H9 (cell line): ENCODE measurements at regions not wholly inside any gene's neighbourhood (a gene's known extent, or its start where the extent isn't known, plus 50 kb on each side); places are given as distances from the start of the nearest gene placed in this dataset.

ENCODE experiments used
- DNase-seq: peaks from one replicate; pipeline ENCODE4 v3.0.0-alpha.2; 2017
- H2AFZ ChIP-seq: one replicate; pipeline ENCODE4 v1.6.1; 2013; ENCODE audit warnings: mild to moderate bottlenecking, low read length, control low read depth, moderate library complexity
- H2AK5ac ChIP-seq: 2 replicates; pipeline ENCODE4 v1.6.1; 2013; ENCODE audit warnings: low read length, control low read depth, mixed read lengths; ENCODE audit not compliant: insufficient read length
- H2BK120ac ChIP-seq: one replicate; pipeline ENCODE4 v1.6.1; 2013; ENCODE audit warnings: low read depth, mild to moderate bottlenecking, low read length, control low read depth, inconsistent platforms; ENCODE audit not compliant: poor library complexity, severe bottlenecking
- H2BK12ac ChIP-seq: 2 replicates; pipeline ENCODE4 v1.6.1; 2013; ENCODE audit warnings: low read length, control low read depth, mixed read lengths, low read depth; ENCODE audit not compliant: insufficient read length
- H2BK15ac ChIP-seq: 2 replicates; pipeline ENCODE4 v1.6.1; 2013; ENCODE audit warnings: low read depth, low read length, control low read depth
- H2BK20ac ChIP-seq: one replicate; pipeline ENCODE4 v1.6.1; 2013; ENCODE audit warnings: low read depth, mild to moderate bottlenecking, low read length, control low read depth, inconsistent platforms; ENCODE audit not compliant: poor library complexity, severe bottlenecking
- H2BK5ac ChIP-seq: 2 replicates; pipeline ENCODE4 v1.6.1; 2013; ENCODE audit warnings: low read length, control low read depth, mixed read lengths; ENCODE audit not compliant: insufficient read length
- H3K14ac ChIP-seq: 2 replicates; pipeline ENCODE4 v1.6.1; 2013; ENCODE audit warnings: low read length, control low read depth; ENCODE audit not compliant: insufficient read depth
- H3K18ac ChIP-seq: 2 replicates; pipeline ENCODE4 v1.6.1; 2013; ENCODE audit warnings: low read depth, mild to moderate bottlenecking, mixed read lengths, low read length, control low read depth; ENCODE audit not compliant: insufficient read length
- H3K23ac ChIP-seq: 2 replicates; pipeline ENCODE4 v1.6.1; 2013; ENCODE audit warnings: low read length, control low read depth, mixed read lengths, low read depth; ENCODE audit not compliant: insufficient read length
- H3K23me2 ChIP-seq: 2 replicates; pipeline ENCODE4 v1.6.1; 2013; ENCODE audit warnings: low read depth, mild to moderate bottlenecking, mixed read lengths, low read length, control low read depth; ENCODE audit not compliant: insufficient read length, poor library complexity, severe bottlenecking
- H3K27ac ChIP-seq: 2 replicates; pipeline ENCODE4 v1.5.1; 2013; ENCODE audit warnings: low read length, control low read depth, mixed read lengths, low read depth; ENCODE audit not compliant: insufficient read length
- H3K27me3 ChIP-seq: 2 replicates; pipeline ENCODE4 v1.6.1; 2013; ENCODE audit warnings: low read length, control low read depth, inconsistent platforms; ENCODE audit not compliant: insufficient read depth
- H3K4ac ChIP-seq: 2 replicates; pipeline ENCODE4 v1.6.1; 2013; ENCODE audit warnings: low read depth, mild to moderate bottlenecking, control low read depth, inconsistent platforms, low read length, moderate library complexity
- H3K4me1 ChIP-seq: 2 replicates; pipeline ENCODE4 v1.6.1; 2013; ENCODE audit warnings: low read length, control low read depth, inconsistent platforms; ENCODE audit not compliant: insufficient read depth
- H3K4me2 ChIP-seq: 2 replicates; pipeline ENCODE4 v1.6.1; 2013; ENCODE audit warnings: low read length, control low read depth, mixed read lengths; ENCODE audit not compliant: insufficient read length, insufficient read depth
- H3K56ac ChIP-seq: 2 replicates; pipeline ENCODE4 v1.6.1; 2013; ENCODE audit warnings: low read depth, mild to moderate bottlenecking, mixed read lengths, low read length, control low read depth; ENCODE audit not compliant: insufficient read length
- H3K79me1 ChIP-seq: 2 replicates; pipeline ENCODE4 v1.6.1; 2013; ENCODE audit warnings: low read depth, mild to moderate bottlenecking, moderate library complexity, low read length, control low read depth, inconsistent platforms; ENCODE audit not compliant: insufficient read depth, poor library complexity, severe bottlenecking
- H3K79me2 ChIP-seq: 2 replicates; pipeline ENCODE4 v1.6.1; 2013; ENCODE audit warnings: low read length, control low read depth, inconsistent platforms; ENCODE audit not compliant: insufficient read depth
- H3K9ac ChIP-seq: 2 replicates; pipeline ENCODE4 v1.6.1; 2013; ENCODE audit warnings: low read length, control low read depth, mixed read lengths; ENCODE audit not compliant: insufficient read length; ENCODE audit errors: extremely low read depth
- H3K9me3 ChIP-seq: one replicate; pipeline ENCODE4 v1.6.1; 2013; ENCODE audit warnings: low read depth, low read length, inconsistent platforms; ENCODE audit not compliant: control insufficient read depth
- H3T11ph ChIP-seq: one replicate; pipeline ENCODE4 v1.6.1; 2013; ENCODE audit warnings: mild to moderate bottlenecking, low read length, control low read depth, inconsistent platforms
- H4K20me1 ChIP-seq: one replicate; pipeline ENCODE4 v1.6.1; 2013; ENCODE audit not compliant: control insufficient read depth, insufficient read length, insufficient read depth
- H4K5ac ChIP-seq: 2 replicates; pipeline ENCODE4 v1.6.1; 2013; ENCODE audit warnings: low read depth, mild to moderate bottlenecking, mixed read lengths, low read length, control low read depth; ENCODE audit not compliant: insufficient read length
- H4K8ac ChIP-seq: replicated peaks from 2 replicates; pipeline ENCODE4 v1.6.1; 2013; ENCODE audit warnings: low read length, control low read depth, mixed read lengths, low read depth; ENCODE audit not compliant: insufficient read length
- H4K91ac ChIP-seq: 2 replicates; pipeline ENCODE4 v1.6.1; 2013; ENCODE audit warnings: low read depth, mild to moderate bottlenecking, moderate library complexity, mixed read lengths, low read length, control low read depth; ENCODE audit not compliant: insufficient read length
- H3K27ac Mint-ChIP-seq, 3 experiments: 2 replicates in 2 of 3; 3 replicates in 1 of 3; pipeline ENCODE4 v1.8.0; 2020 to 2021; ENCODE audit warnings: mixed read lengths in 3 of 3, mild to moderate bottlenecking in 1 of 3, moderate library complexity in 1 of 3
- H3K27me3 Mint-ChIP-seq: 2 replicates; pipeline ENCODE4 v1.8.0; 2021; ENCODE audit warnings: low read depth, mild to moderate bottlenecking, moderate library complexity, mixed read lengths
- H3K36me3 Mint-ChIP-seq, 3 experiments: 2 replicates in 2 of 3; 3 replicates in 1 of 3; pipeline ENCODE4 v1.8.0; 2020 to 2021; ENCODE audit warnings: low read depth in 3 of 3, mixed read lengths in 3 of 3; ENCODE audit not compliant: insufficient read depth in 1 of 3
- H3K4me1 Mint-ChIP-seq, 2 experiments: 2 replicates each; pipeline ENCODE4 v1.8.0; 2020; ENCODE audit warnings: mixed read lengths in 2 of 2
- H3K4me3 Mint-ChIP-seq, 2 experiments: 2 replicates in 1 of 2; 3 replicates in 1 of 2; pipeline ENCODE4 v1.8.0; 2020 to 2021; ENCODE audit warnings: mild to moderate bottlenecking in 2 of 2, mixed read lengths in 2 of 2, moderate library complexity in 1 of 2
- H3K9me3 Mint-ChIP-seq, 2 experiments: 2 replicates in 1 of 2; 3 replicates in 1 of 2; pipeline ENCODE4 v1.8.0; 2020; ENCODE audit warnings: mild to moderate bottlenecking in 2 of 2, mixed read lengths in 2 of 2, moderate library complexity in 1 of 2
- WGBS: extraction: QIAGEN DNeasy Blood & Tissue Kit; methylation state at CpG from one replicate; pipeline ENCODE4 v1.1.7; 2013; ENCODE audit warnings: missing lambda C conversion rate, low lambda C conversion rate, mixed read lengths; ENCODE audit not compliant: insufficient read length; ENCODE audit errors: extremely low coverage; 5-methylcytosine and 5-hydroxymethylcytosine counted together
- TF ChIP-seq, protein P1 (sequence below): fragments of 200-600 bp; sonication (generic); conservative IDR thresholded peaks from 3 replicates; pipeline ENCODE4 v1.8.0; 2021; ENCODE audit warnings: antibody characterized with exemption, mild to moderate bottlenecking

GRCh38 chr9:89953824-89954615 is 349.2 kb downstream of the GADD45G start:
- peaks cover 4% of the 10 kb centered on the region; the same call in 1 of the 2 replicates for H3K4me1 ChIP-seq
- no CpG with 5 or more reads among the region's 16 CpGs for WGBS
- H3K9ac ChIP-seq, result no peak overlapping the region
- no peaks in the 10 kb centered on the region for H4K20me1 ChIP-seq
- TF ChIP-seq, protein P1, sequence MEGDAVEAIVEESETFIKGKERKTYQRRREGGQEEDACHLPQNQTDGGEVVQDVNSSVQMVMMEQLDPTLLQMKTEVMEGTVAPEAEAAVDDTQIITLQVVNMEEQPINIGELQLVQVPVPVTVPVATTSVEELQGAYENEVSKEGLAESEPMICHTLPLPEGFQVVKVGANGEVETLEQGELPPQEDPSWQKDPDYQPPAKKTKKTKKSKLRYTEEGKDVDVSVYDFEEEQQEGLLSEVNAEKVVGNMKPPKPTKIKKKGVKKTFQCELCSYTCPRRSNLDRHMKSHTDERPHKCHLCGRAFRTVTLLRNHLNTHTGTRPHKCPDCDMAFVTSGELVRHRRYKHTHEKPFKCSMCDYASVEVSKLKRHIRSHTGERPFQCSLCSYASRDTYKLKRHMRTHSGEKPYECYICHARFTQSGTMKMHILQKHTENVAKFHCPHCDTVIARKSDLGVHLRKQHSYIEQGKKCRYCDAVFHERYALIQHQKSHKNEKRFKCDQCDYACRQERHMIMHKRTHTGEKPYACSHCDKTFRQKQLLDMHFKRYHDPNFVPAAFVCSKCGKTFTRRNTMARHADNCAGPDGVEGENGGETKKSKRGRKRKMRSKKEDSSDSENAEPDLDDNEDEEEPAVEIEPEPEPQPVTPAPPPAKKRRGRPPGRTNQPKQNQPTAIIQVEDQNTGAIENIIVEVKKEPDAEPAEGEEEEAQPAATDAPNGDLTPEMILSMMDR, result no peak
- H2BK5ac ChIP-seq, result no peak overlapping the region
- no peak overlapping the region for H3K18ac ChIP-seq
- Mint-ChIP-seq H3K4me1 (peaks cover 18 to 20% of the 10 kb centered on the region in 2 experiments), H3K36me3 (peaks cover 0 to 14% (median 0%) of the 10 kb centered on the region in 3 experiments; a peak in 1 of 7 replicates), H3K27ac (no peak overlapping the region), H3K9me3 (peaks cover 7 to 9% of the 10 kb centered on the region in 2 experiments), H3K27me3 (peaks cover 4% of the 10 kb centered on the region), H3K4me3 (no peak overlapping the region)
- H4K91ac ChIP-seq, result no peak overlapping the region
- no peak overlapping the region for H3K23ac ChIP-seq
- H3T11ph ChIP-seq, result no peak overlapping the region
- H3K27me3 ChIP-seq, result no peaks in the 10 kb centered on the region
- no peaks in the 10 kb centered on the region for H3K79me1 ChIP-seq
- H3K14ac ChIP-seq, result no peak overlapping the region
- no peak overlapping the region for H4K8ac ChIP-seq
- H2BK120ac ChIP-seq, result no peak overlapping the region
- H3K27ac ChIP-seq, result no peak overlapping the region
- no peak overlapping the region for H2BK20ac ChIP-seq
- no peak overlapping the region for H4K5ac ChIP-seq
- H3K4me2 ChIP-seq, result no peak overlapping the region
- no peaks in the 10 kb centered on the region for H3K79me2 ChIP-seq
- H2AK5ac ChIP-seq, result no peak overlapping the region
- H3K9me3 ChIP-seq, result no peaks in the 10 kb centered on the region
- no peak overlapping the region for H2AFZ ChIP-seq
- no peak overlapping the region for H3K4ac ChIP-seq
- no peak overlapping the region for H3K56ac ChIP-seq
- DNase-seq, result no peak
- H2BK15ac ChIP-seq, result no peak overlapping the region
- no peaks in the 10 kb centered on the region for H3K23me2 ChIP-seq
- H2BK12ac ChIP-seq, result no peak overlapping the region
